HG02885 (cell line): ENCODE measurements at regions not wholly inside any gene's neighbourhood (a gene's known extent, or its start where the extent isn't known, plus 50 kb on each side); places are given as distances from the start of the nearest gene placed in this dataset.

Experiments used
- ATAC-seq: cut with Tn5 transposase; IDR thresholded peaks from one replicate; pipeline ENCODE4 v1.9.1; 2021; ENCODE audit warnings: mild to moderate bottlenecking; ENCODE audit not compliant: unreplicated experiment, poor library complexity

DNA sequence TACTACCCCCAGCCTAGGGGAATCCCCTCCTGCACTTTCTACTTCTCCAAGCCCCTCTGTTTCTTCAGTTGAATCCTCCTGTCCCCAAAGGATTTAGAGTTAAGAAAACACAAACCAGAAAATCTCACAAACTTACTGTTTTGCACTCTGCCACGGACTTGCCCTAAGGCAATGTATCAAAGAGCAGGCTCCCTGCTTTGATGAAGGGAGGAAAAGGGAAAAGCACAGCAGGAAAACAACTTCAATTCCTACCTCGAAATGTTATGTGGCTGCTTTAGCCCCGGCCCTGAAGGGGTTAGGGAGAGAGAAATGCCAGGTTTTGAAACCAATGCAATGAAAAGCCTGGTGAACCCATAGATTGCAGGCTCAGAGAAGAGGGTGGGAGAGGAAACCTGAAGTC, 254.7 kb downstream of the MAN2A1 start:
- ATAC-seq = no peak

DNA sequence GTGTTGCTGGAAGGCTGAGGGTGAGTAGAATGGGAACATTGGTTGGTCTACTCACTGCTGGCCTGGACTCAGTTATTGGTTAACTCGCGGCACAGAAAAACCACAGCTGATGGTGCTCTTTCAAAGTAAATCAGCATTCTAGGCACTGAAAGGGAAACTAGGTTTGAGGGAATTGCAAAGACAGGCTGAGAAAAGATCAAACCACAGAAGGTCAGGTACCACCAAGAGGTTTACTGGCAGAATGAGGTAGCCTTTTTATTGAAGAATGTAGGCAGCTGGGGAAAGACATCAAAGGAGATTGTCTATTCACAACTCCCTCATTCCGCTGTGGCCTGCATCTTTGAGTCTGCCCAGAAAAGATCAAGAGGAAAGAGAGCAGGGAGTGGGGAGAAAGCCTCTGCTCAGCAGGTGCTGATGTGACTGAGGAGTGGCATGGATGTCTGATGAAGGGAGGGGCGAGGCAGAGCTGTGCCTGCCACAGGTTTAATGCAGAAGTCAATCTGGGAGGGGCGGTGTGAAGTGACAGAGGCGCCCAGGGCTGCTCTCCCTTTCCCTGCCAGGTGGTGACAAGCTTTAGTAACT, 255.5 kb downstream of the MAN2A1 start:
- no peak for ATAC-seq

DNA sequence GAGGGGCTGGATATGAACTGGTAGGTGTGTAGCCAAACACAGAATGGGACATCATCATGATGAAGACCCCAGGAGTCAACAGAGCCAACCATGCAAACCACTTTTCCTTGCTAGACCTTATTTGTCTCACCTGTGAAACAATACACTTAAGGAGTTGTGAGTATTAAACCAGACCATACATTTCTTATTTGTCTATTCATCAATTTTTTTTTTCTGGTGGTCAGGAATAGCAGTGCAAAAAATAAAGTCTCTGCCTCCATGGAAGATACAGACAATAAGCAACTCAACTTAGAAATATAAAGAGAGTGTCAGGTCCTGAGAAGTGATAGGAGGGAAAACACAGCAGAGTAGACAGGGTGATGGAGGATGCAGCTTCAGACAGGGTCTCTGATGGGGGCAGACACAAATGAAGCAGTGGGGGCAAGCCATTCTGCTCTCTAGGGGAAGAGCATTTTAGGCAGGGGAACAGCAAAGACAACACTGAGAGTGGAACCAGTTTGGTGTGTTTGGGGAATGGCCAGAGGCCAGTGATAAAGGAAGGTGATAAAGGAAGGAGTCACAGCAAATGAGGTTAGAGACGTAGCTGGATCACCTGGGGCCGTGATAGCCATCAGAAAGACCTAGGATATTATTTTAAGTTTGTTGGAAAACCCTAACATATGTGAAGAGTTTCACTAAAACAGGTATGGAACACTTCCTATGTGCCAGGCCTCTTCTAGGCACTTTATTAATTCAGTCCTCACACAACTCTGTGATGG, 256.2 kb downstream of the MAN2A1 start:
- ATAC-seq = no peak

DNA sequence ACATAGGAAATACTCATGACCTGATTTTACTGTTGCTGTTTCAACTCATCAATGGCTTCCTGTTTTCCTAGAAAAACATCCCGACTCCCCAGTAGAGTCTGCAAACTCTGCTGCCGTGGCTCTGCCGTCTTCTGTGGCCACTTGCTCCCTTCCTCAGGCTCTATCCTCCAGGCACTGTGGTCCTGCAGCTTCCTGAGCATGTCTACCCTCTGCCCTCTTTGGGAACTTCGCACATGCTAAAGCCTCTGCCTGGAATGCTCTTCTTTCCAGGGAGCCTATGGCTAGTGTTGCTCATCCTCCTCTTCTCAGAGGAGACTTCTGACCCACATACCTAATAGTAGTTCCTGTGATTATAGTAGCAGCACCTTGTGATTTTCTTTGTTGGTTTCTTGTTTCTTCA, 256.9 kb downstream of the MAN2A1 start:
- ATAC-seq = no peak

DNA sequence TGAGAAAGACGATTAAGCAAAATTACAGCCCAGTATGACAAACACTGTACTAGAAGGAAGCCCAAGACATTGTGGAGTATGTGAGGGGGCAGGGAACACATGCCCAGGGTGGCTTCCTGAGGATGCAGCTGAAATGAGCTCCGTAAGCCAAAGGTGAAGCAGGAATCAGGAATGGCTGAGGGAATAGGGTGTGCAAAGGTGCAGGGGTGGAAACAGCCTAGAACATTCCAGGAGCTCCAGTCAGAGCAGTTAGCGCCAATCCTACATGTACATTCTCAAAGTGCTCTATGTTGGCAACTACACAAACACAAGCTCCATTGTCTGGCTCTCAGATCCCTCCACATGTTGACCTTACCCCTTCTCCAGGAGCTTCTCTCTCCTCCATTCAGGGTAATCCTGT, 257.9 kb downstream of the MAN2A1 start:
- no peak for ATAC-seq

DNA sequence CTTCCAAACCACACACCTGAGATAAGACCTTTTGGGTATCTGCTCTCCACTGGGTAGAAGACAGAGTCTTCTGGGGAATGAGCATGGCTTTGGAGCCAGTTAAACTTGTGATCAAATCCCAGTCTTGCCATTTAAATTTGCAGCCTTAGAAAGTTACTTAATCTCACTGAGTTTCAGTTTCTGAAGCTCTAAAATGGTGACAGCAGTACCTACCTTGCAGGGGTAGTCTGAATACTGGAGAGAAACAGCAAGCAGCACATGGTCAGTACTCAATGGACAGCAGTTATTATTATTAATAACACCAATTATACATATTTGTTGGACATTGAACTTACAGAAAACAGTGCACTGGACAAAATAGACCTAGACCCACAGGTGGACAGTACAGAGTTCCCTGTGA, 260.9 kb downstream of the MAN2A1 start:
- ATAC-seq = no peak

DNA sequence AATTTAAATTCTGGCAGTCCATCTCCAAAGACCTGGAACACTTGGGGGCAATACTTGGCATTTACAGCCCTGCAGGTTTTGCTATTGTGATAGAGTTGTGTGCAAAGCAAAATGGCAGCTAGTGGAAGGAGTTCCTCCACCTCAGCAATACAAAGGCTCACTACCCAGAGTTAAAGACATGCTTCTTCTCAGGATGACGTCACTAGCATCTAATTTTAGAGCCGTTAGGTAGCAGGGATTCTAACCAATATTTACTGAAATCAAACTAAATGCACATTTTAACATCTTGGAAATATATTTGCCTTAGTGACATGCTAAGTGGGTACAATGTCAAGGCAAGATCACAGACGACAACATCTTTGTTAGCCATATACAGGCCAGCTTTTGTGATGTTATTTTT, 261.6 kb downstream of the MAN2A1 start:
- no peak for ATAC-seq

DNA sequence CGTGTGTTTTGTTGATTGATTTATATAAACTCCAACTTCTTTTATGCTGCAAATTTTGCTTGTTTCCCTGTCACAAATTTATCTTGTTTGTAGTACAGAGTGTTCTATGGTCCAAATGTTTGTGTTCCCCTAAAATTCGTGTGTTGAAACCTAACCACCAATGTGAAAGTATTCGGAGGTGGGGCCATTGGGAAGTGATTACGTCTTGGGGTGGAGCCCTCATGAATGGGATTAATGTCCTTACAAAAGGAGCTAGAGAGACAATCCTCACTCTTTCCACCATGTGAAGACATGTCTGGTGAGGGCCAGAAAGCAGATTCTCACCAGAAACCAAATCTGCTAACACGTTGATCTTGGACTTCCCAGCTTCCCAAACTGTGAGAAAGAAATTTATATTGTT, 262.0 kb downstream of the MAN2A1 start:
- ATAC-seq = no peak

DNA sequence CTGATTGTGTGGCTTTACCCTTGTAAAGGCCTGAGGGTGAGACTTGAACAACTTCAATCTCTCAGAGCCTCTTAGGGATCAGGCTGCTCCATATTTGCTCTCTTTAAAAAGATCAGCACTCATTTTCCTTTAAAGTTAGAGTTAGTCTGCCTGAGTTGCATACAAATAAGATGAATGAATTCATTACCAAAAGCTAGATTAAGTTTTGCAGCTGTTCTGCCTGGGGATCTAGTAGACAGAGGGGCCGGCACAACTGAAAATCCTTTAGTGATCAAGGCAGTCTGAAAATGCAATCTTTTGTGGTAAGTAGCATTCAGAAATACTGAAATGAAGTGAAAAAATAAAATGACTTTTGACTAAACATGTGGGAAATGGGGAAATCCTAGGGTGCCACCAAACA, 264.0 kb downstream of the MAN2A1 start:
- no peak for ATAC-seq

DNA sequence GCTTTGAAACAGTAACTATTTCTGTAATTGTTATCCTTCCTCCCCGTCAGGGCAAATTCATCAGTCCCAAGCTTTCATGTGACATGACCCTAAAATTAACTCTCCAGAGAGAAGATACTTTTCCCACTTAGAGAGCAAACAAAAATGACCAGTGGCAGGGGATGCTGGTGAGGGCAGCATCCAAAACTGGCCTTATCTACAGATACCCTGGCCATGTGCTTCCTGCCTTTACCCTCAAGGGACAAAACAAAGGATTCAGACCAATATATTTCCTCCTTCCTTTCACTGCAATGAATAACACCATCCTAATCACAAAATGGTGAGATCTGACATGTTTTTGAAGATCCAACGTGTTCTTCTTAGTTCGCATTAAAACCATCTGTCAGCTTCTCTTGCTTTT, 267.2 kb downstream of the MAN2A1 start:
- no peak for ATAC-seq

DNA sequence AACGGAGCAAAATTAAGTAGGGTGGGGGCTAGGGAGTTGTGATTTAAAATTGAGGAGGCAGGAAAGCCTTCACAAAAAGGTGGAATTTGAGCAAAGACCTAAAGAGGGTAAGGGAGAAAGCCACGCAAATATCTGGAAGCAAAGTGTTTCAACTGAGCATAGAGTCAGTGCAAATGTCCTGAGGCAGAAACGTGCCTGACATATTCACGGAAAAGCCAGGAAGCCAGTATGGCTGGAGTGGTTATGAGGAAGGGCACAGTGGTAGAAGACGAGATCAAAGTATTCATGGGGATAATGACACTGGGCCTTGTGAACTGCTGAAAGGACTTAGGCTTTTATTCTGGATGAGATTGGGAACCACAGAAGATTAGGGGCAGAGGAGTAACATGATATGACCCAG, 268.4 kb downstream of the MAN2A1 start:
- no peak for ATAC-seq

DNA sequence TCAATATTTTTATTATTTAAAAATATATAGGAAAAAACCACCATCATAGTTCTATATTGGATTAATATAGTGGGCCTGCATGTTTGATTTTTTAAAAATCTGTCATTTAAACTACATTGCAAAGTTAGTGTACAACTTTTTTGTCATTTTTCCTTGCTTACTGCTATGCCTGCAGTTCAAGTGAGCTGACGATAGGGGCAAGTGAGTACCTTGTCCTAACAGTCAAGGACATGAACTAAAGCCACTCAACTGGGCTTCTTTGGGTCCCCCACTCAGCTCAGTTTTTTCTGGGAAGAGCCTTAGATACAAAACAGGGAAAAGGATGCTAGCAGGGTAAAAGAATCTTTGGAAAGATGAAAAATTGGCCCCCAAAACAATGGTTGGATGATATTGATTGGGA, 269.9 kb downstream of the MAN2A1 start:
- ATAC-seq = peak; percentile 49

DNA sequence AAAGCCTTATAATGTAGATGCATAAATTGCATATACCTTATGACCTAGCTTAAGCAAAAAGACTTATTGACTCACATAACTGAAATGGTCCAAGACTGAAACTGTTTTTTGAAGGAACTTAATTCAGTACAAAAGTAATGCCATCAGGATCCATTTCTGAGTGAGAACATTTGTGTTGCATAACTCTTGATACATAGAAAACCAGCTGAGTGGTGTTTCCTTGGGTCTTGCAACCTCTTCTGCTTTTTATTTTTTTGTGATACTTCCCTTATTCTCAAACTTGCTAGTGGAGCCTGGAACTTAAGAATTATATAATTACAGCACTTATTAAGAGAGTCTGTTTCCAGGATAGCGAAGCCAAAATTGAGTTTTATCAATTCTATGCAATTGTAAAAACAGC, 272.0 kb downstream of the MAN2A1 start:
- ATAC-seq = no peak

DNA sequence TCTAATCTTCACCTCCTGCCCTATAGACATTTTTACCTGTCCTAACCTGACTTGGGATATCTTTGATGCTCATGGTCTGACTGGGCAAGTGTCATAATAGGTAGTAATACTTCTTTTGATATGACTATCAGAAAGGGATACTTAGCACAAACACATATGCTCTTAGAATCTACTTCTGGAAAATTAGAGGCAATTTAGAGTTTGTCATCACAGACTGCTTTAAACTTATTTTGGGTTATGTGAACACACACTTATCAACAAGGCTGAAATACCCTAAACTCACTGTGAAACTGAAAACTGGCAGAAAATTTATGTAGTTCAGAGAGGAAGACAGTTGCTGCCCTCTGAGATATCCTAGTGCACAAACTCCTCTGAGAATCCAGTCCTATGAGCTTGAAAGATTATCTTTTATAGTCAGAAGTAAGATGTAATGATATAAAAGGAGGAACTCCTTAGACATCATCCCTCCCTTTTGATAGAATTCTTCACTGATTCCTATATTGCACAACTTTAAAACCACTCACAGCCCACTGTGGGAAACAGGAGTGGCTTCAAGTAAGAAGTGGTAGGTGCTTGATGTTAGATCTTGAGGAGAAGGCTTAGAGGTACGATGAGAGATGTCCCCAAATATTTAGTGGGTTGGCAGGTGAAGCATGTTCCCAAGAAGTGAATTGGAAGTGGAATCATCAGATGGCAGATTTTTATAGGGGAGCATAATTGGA, 273.3 kb downstream of the MAN2A1 start:
- no peak for ATAC-seq

DNA sequence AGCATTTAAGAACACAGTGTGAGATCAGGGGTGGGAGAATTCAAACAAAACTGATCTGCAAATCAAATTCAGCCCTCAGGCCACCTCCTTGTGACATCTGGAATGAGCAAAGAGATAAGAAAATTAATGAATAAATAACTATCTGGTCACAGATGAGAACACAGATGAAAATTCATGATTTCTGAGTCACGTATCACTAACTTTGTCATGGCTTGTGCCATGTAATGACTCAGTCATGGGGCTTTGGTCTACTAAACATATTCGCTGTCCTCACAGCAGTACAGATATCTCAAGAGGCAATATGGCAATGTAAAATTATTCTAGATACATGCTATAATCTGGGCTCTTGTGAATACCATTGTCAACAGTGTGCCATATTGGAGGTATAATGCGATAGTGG, 274.4 kb downstream of the MAN2A1 start:
- ATAC-seq = no peak

DNA sequence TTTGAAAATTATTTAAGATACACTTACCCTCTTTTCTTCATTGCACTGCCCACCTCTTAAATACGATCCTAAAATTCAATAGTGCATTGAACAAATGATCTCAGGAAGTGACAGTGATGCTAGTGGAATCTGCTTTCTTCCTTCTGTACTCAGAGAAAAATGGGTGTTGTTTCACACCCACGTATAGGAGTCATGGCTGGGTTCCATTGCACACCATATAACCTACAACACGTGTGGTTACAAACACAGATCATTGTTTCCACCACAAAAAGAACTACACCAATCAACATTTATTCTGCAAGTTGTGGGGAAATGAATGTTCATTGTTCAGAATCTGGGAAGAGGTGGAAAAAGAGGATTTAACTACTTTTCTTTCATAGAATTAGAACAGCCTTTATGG, 275.9 kb downstream of the MAN2A1 start:
- ATAC-seq = no peak

DNA sequence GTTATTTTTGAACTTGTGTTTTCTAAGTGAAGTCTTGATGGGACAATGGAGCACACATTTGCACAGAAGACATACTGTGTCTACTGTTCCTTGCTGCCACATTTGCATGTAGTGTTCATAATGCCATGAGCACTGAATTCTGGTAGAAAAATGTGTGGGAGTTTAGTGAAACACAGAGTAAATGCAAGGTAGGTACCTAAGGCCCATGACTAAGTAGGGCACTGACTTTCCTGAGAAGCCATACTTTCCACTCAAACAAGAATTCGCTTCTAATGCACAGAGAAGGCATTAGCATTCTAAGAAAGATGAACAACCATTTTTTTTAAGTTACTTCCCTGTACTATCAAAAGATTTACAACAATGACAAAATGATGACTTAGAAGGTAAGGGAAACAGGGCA, 282.2 kb downstream of the MAN2A1 start:
- ATAC-seq = no peak

DNA sequence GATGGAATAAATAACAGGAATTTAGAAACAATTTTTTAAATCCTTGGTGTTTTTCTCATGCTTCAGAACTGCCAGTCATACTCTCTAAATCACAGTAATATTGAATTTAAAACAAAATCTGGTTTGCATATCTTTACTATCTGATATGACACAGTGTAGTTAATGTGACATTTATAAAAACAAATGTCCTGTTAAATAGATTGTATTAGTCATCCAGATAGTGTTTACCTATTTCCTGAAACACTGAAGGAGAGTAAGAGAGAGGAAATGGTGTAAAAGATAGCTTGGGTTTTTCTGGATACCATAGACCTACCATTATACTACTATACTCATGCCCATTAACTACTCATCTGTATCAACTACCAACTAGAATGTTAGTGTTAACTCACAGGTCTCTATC, 292.3 kb downstream of the MAN2A1 start:
- no peak for ATAC-seq

DNA sequence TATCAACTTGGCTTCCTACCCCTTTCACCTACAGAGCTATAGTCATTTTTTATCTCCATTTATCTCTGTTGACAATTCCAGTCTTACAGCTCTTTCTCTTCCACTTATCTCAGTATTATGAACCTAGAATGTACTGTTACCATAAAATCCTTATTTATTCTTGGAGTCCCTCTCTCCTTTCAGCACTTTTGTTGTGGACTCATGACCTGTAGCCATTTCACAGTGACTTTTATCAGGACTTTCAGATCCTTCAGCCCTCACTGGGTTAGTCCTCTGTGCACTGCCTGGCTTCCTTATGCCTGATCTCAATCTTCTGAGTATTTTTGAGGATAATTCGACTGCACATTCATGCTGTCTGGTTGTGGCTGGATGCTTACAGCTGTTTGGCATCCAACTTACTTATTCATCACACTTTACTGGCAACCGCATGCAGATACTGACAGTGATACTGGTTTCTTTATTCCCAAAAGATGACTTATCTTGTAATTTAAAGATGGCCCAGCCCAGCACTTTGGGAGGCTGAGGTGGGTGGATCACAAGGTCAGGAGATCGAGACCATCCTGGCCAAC, 293.3 kb downstream of the MAN2A1 start:
- no peak for ATAC-seq

DNA sequence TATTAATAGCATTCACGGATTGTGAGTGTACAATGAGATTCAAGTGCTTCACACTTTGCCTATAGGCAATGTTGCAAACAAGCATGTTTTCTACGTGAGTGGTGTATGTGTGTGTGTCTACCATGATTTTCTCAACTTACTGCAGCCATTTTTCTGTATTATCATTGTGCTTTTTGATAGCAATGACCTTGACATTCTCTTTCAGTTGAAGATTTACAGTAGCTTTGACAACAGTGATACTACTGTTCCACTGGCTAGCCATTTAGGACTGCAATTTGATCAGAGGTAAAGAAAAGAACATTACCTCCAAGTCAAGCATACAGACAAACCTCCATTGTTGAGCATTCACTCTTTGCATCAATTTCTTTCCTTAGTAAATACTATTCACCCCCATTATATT, 297.0 kb downstream of the MAN2A1 start:
- no peak for ATAC-seq

DNA sequence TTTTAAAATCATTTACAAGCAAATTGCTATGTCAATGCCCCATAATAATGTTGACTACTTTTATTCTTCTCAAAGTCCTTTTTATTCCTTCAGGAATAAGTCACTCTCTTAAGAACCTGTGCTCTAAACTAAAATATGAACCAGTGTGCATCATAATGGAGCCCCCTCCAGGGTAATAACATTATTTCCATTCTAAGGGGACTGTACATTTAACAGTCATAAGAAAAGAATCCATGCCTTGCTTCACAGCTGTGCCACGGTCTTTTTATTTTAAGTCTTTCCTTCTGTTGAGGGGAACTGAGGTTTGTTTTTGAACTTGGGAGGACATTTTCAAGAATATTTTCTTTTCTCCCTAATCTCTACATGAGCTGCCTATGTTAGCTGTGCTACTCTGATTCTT, 297.6 kb downstream of the MAN2A1 start:
- ATAC-seq = no peak
